ENCODE measurements at regions not wholly inside any gene's neighbourhood (a gene's known extent, or its start where the extent isn't known, plus 50 kb on each side); places are given as distances from the start of the nearest gene placed in this dataset.

DNA sequence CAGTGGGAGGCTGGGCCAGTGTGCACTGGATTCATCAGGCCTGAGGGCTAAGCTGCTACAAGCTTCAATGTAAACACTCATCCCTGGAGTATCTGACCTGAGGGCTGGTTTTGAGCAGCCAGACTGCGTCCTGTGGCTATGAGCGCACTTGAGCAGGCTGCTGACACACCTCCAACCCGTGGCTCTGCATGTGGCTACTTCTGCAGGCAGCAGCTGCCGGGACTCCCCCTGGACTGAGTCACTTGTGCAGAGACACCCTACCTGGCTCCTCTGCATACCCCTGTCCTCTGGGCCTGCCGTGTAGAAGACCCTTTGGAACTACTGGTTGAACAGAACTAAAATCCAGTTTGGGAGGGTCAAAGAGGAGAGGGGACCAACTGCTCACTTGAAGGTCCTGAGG lies 172.0 kb downstream of the SCP2D1 start:
- Mint-ChIP-seq H3K27ac (no peak overlapping the region), H3K36me3 (no peaks in the 10 kb centered on the region), H3K9me3 (no peaks in the 10 kb centered on the region)
- DNase-seq (ENCODE audit: low spot score in 2 of 2) (no peak), ATAC-seq (peak in 1 of 2 donors; percentile 61)

DNA sequence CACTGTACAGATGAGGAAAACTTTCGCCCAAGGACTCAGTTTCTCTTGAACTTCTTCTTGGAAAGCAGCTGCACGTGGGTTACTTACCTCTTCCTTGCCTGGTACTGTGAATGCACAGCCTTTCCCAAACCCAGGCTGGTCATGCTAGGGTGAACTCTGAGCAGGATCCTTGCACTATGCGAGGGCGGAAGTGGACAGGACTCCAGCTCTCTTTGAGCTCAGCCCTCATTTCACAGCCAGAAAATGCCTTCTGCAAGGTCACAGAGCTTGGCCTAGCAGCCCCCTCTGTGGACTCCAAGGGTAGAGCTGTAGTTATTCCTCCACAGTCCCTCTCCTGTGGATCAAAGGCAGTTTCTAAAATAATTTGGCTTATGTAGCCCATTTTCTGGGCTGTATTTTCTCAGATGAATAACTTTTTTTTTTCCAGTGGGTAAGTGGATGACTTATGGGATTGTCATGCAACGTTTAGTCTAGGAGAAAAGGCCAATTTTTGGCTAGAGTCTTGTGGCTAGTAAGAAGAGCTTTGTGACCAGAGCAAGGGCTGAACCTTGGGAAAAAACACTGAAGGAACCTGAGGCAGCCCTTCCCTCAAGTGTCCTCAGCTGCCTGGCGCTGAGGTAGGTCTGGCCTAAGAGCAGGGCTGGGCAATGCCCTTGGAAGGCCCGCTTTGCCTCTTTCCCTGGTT lies 172.7 kb downstream of the SCP2D1 start:
- Mint-ChIP-seq H3K27ac (no peak overlapping the region), H3K36me3 (no peaks in the 10 kb centered on the region), H3K9me3 (no peaks in the 10 kb centered on the region)
- DNase-seq (ENCODE audit: low spot score in 2 of 2), result no peak
- no peak for ATAC-seq

DNA sequence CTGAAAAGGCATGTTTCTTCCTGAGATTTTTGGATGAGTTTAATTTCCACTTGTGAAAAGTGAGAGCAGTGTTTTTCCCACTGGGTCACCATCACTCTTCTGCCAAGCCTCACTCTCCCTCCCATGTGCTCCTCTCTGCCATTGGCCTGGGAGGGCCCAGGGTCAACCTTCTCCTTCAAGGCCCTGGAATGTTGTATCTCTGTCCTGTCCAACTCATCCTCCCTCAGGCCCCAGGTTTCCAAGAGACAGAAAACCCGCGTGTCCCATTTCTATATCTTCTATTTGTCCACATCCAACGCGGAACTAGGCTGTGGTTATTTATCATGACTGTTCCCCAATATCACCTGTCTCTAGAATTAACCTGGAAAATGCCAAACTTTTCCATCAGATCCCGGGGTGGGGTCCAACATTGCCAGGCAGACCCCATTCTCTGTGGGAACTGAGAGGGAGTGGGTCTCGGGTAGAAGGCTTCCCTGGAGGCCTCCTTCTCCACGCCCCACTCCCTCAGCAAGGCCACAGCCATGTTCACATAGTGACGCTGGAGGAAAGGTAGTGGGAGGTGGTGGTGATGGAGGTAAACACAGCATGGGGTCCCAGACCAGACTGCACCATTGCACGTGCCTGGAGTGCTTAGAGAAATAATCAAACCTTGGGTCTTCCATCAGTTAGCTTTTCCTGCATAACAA lies 173.5 kb downstream of the SCP2D1 start:
- no peak for DNase-seq (ENCODE audit: low spot score in 2 of 2)
- no peaks in the 10 kb centered on the region for H3K36me3 Mint-ChIP-seq
- no peaks in the 10 kb centered on the region for H3K9me3 Mint-ChIP-seq
- H3K27ac Mint-ChIP-seq, result no peak overlapping the region
- no peak for ATAC-seq

DNA sequence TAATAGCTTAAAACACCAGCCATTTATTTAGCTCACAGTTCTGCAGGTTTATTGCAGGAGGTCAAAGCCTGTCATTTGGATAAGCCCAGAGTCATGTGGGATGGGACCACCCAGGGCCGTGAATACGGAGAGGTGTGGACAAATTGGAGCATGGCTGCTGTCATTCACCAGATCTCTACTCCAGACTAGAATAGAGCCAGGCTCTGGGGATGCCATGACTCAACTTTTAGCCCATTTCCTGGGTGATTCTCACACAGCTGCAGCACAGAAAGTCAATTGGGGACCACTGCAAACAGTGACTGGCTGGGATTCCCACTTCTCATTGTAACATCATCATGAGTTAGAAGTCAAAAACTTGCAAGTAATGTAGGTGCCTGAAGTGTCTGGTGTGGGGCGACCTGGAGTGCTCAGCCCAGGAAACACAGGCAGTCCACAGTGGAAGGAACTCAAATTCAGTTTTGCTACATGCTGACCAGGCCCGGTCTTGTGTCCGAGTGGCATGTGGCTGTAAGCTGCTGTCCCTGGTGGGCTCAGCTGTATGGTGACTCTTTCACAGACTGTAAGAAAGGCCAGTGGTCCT lies 174.3 kb downstream of the SCP2D1 start:
- Mint-ChIP-seq H3K27ac (no peak overlapping the region), H3K36me3 (no peaks in the 10 kb centered on the region), H3K9me3 (no peaks in the 10 kb centered on the region)
- no peak for ATAC-seq
- DNase-seq (ENCODE audit: low spot score in 2 of 2), result no peak

DNA sequence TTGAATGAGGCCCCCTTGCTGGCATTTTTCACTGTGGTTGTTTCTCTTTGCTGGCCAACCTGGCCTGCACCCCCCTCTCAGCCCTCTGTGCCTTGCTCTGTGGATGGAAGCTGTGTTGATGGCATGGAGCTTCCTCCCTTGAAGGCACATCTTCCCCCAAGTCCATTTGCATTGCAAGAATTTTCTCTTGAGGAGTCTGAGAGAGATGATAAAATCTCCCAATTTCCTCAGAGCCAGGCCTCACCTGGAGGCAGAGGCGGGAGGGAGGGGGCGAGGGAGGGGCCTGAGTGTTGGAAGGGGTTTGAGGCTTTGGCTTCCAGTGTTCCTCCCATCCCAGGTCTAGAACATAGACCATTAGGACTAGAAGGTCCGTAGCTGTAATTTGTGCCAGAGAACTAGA lies 175.1 kb downstream of the SCP2D1 start:
- Mint-ChIP-seq H3K9me3 (peaks cover 5 to 6% of the 10 kb centered on the region in 2 donors), H3K36me3 (no peaks in the 10 kb centered on the region), H3K27ac (no peak overlapping the region)
- no peak for ATAC-seq
- no peak for DNase-seq (ENCODE audit: low spot score in 2 of 2)

DNA sequence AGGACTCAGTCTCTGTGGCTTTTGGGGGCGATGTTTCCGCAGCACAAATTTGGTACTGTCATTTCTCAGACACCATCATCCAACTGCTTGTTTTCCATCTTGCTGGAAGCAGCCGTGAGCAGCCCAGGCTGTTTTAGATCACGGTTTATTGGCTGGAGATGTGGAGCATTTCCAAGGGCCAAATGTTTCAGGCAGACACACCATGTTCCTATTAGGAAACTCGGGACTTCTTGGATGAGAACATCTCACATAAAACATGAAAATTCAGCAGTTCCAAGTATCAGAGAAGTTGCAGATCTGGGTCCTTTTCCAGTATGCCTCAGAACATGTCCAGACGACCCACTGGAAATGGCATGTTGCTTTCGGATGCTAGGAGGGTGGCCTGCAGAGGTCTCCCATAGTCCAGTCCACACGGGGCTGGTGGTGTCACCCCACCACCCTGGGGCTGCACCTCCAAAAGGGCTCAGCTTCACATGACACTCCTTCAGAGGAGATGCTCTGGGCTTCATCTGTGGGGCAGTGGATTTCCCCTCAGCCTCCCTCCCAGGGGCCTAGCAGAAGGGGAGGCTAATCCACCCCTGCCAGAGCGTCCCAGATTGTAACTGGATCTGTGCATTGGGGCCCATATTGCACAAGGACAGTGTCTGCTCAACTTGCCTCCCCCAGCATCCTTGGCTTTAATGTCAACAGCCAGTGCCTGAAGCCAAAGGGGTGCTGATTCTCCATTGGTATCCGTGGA lies 176.3 kb downstream of the SCP2D1 start:
- Mint-ChIP-seq H3K36me3 (no peaks in the 10 kb centered on the region), H3K9me3 (peaks cover 6 to 11% of the 10 kb centered on the region in 2 donors), H3K27ac (no peak overlapping the region)
- ATAC-seq (no peak), DNase-seq (ENCODE audit: low spot score in 2 of 2) (no peak)

DNA sequence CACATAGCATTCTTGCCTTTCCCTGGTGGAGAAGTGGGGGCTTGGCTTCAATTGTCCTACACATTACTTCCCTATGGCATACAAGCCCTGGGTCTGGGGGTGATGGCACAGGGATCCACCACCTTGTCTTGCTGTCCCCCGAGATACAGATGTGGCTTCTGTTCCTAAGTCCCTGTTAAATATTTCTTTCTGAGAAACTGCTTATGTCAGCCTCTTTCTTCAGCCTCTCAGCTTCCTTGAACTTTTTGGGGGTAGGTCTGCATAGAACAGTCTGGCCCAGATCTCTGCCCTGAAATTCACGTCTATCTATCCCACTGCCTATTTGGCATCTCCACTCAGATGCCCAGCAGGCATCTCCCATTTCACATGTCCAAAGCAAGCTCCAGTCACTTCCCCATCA lies 177.4 kb downstream of the SCP2D1 start:
- Mint-ChIP-seq H3K9me3 (peaks cover 6 to 12% of the 10 kb centered on the region in 2 donors), H3K27ac (no peak overlapping the region), H3K36me3 (no peaks in the 10 kb centered on the region)
- DNase-seq (ENCODE audit: low spot score in 2 of 2), result no peak
- no peak for ATAC-seq

DNA sequence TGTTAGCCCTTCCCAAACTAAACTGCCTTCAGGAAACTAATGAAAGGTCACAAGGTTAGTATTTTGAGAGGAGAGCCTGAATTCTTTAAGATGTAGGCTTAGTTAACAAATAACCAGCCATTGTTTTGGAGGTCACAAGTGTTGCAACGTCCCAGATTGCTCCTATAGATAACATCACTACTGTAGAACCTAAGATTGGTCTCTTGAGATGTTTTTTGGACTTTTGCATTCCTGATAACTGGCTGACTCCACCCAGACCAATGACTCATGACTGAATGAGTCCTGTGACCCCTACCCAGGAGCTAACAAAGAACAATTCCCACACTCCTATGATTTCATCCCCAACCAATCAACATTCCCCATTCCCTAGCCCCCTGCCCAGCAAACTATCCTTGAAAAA lies 178.8 kb downstream of the SCP2D1 start:
- Mint-ChIP-seq H3K27ac (no peak overlapping the region), H3K9me3 (peaks cover 6 to 12% of the 10 kb centered on the region in 2 donors), H3K36me3 (no peaks in the 10 kb centered on the region)
- no peak for ATAC-seq
- no peak for DNase-seq (ENCODE audit: low spot score in 2 of 2)

DNA sequence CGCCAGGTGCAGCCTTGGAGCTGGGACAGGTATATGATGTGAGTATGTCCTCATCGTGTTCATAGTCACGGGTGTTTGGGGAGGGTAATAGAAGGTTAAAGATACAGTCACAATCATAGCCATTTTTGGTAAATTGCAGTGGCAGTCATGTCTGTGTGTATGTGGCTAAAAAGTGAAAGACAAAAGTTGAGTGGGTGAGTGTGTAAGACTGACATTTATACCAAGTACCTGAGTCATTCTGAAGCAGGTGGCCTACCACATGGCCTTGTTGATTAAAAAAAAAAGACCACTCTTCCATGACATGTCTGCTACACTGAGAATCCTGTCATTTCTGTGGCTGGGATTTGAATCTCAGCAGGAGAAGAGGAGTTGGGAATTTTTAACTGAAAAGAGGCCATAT lies 181.9 kb downstream of the SCP2D1 start:
- no peak for DNase-seq (ENCODE audit: low spot score in 2 of 2)
- no peaks in the 10 kb centered on the region for H3K36me3 Mint-ChIP-seq
- no peak overlapping the region for H3K27ac Mint-ChIP-seq
- H3K9me3 Mint-ChIP-seq, result peaks cover 6 to 12% of the 10 kb centered on the region in 2 donors
- no peak for ATAC-seq

DNA sequence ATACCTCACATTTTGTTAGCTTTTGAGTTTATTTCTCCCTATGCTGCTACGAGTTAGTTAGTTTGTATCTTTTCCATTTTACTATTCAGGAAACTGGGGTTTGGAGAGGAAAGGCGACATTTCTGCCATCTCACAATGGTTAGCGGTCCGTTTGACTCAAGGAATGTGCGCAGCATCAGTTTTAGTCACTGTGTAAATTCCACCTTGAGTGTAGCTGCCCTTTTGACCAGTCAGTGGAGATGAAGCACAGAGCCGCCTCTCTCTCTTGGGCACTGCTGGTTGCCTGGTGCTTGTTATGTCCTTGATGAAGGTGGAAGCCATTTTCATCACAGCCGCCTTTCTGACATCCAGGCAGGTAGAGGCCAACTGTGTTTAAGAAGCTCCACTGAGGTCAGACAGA lies 185.5 kb downstream of the SCP2D1 start:
- ATAC-seq, result no peak

DNA sequence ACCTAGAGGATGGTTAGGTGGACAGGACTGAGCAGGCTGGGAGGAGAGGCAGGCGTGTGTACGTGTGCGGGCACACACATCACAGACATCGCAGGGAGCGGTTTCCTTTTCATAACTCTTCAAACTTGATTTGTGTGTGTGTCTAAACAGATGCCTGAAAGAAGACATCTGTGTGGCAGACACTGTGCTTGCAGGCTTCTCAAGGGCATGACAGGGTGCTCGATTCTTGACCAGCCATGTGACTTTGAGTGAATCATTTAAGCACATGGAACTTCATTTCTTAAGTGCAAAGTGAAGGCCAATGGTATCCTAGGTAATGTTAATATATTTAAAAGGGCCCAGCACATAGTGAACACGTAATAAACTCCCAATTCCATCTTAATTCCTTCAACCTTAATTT lies 186.5 kb downstream of the SCP2D1 start:
- no peak for DNase-seq (ENCODE audit: low spot score in 2 of 2)
- ATAC-seq, result no peak
- Mint-ChIP-seq H3K36me3 (no peaks in the 10 kb centered on the region), H3K9me3 (no peaks in the 10 kb centered on the region), H3K27ac (no peak overlapping the region)

More for the DNA sequence above, 185.5 kb downstream of the SCP2D1 start:
- DNase-seq (ENCODE audit: low spot score in 2 of 2), result no peak
- peaks cover 0 to 5% of the 10 kb centered on the region in 2 donors for H3K9me3 Mint-ChIP-seq
- no peak overlapping the region for H3K27ac Mint-ChIP-seq
- H3K36me3 Mint-ChIP-seq, result no peaks in the 10 kb centered on the region

DNA sequence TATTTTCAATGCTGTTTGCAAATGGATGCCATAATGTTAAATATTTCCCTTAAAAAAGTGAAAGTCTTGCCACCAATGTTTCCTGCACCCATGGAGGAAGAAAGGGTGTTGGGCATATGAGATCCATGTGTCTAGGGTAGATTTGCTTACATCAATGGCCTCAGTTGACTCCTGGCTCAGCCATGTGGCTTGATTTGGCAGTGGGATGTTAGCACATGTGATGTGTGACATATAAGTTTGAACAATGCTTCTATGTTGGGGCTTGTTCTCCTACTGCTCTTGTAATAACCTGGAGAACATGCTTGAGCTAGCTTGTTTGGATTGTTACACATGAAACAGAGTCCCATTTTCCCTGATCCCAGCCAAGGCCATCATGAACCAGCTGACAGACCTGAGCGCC lies 187.6 kb downstream of the SCP2D1 start:
- no peak for ATAC-seq
- no peak overlapping the region for H3K27ac Mint-ChIP-seq
- no peaks in the 10 kb centered on the region for H3K9me3 Mint-ChIP-seq
- no peaks in the 10 kb centered on the region for H3K36me3 Mint-ChIP-seq
- DNase-seq (ENCODE audit: low spot score in 2 of 2), result no peak

DNA sequence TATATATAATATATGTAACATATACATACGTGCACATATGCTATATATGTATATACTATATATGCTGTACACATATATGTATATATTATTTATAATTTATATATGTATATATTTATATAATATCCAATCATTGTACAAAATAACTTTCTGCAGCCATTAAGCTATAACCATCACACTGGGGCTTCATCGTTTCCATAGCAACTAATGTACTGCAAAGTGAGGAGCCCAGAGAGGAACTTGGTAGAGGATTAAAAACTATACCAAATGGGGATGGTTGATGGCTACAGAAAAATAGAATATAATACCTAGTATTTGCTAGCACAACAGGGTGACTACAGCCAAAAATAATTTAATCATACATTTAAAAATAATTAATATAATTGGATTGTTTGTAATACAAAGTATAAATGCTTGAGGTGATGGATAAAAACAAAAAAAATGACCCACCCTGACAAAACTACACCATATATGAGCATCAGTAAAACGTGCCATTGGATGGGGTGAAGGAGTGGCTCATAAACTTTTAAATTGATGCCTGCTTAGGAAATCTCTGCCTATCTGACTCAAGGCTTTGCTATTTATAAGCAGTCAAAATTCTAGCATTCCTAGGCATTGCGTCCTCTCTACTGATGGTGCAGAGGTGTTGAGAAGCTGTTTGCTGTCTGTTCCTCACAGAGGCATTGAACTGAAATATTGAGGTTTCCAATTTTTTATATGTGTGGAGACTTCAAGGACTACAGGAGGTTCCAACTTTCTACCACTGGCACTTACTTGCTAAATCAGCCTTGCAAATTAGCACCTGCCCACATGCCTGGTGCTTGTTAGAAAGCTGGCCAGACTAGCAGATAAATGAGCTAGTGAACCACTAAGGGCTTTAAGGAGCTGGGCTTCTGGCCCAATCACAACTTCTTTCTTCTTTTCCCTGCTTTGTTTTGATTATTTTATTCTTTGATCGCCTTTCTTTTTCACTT lies 190.1 kb downstream of the SCP2D1 start:
- no peak for DNase-seq (ENCODE audit: low spot score in 2 of 2)
- Mint-ChIP-seq H3K9me3 (no peaks in the 10 kb centered on the region), H3K36me3 (no peaks in the 10 kb centered on the region), H3K27ac (no peak overlapping the region)
- no peak for ATAC-seq

DNA sequence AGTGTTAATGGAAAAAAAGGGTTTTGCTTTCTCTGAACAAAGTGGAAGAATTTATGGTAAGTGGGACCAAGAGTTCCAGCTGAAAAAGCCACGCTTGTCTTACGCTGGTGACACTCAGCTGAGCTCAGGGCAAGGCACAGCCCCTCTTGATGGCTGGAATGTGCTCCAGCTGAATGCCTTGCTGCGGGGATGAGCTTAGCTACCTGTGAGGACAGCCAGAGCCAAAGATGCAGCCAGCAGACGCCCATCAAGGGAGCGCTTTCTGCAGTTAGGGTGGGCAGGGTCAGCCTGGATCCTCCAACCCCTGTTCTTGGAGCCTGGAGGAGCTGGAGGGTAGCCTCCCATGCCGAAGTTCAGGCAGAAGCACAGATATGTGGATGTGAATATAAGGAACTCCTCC lies 191.4 kb downstream of the SCP2D1 start:
- H3K9me3 Mint-ChIP-seq, result no peaks in the 10 kb centered on the region
- no peak overlapping the region for H3K27ac Mint-ChIP-seq
- ATAC-seq, result no peak

DNA sequence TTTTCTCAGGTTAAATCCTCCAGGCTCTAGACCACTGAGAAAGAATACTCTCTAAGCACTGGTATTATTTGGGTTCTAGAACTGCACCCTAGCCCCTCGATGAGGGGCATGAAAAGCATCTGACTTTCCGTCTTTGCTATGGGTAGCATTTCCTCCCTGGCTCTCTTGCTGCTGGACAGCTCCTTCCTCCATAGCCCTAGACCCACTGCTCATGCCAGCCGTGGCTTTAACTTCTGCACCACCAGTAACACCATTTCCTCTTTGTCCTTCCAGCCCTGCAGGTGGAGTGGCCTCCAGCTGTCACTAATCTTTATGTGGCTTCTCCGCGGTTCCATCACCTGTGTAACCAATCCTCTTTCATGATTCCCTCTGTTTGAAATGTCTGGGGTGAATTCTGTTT lies 194.9 kb downstream of the SCP2D1 start:
- ATAC-seq, result no peak
- Mint-ChIP-seq H3K27ac (no peak overlapping the region), H3K36me3 (no peaks in the 10 kb centered on the region), H3K9me3 (peaks cover 0 to 3% of the 10 kb centered on the region in 2 donors)
- no peak for DNase-seq (ENCODE audit: low spot score in 2 of 2)

More for the DNA sequence above, 191.4 kb downstream of the SCP2D1 start:
- H3K36me3 Mint-ChIP-seq, result no peaks in the 10 kb centered on the region
- DNase-seq (ENCODE audit: low spot score in 2 of 2), result no peak

DNA sequence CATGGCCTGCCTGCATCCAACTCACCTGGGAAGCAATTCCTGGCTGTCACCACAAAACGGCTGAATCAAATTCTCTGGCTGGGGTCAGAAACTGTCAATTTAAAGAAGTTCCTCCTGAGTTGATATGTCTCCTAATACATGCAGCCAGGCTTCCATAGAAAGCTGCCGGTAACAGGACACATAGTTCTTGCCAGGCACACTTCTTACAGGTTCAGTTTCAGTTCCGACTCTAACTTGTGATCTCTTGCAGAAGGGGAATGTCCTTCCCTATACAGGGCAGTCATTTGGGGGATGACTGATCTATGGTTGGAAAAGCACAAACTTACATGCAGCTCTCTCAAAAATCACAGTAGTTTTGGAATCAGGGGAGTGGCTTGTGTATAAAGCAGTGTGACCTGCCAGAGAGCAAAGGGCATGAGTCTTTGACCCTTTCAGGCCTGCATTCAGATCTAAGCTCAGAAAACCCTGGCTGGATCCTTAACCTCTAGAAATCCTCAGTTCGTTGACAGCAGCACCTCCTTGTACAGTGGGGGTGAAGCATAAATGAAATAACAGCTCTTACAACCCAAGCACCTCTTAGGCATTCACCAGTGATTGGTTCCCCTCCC lies 195.6 kb downstream of the SCP2D1 start:
- peaks cover 0 to 3% of the 10 kb centered on the region in 2 donors for H3K9me3 Mint-ChIP-seq
- ATAC-seq (no peak), DNase-seq (ENCODE audit: low spot score in 2 of 2) (no peak)
- no peaks in the 10 kb centered on the region for H3K36me3 Mint-ChIP-seq
- H3K27ac Mint-ChIP-seq, result no peak overlapping the region

Data from activated naive CD4-positive, alpha-beta T cell treated with anti-CD3 and anti-CD28 coated beads, Interleukin-2, amount 50 U/mL, for 72 hours (primary cell).